HepG2 (cell line): ENCODE measurements at regions not wholly inside any gene's neighbourhood (a gene's known extent, or its start where the extent isn't known, plus 50 kb on each side); places are given as distances from the start of the nearest gene placed in this dataset.

Experiments used
- ATAC-seq: fragments of 200-7000 bp; cut with Tn5 transposase; 3 replicates; pipeline ENCODE4 v1.9.1; 2020; ENCODE audit warnings: mild to moderate bottlenecking, moderate library complexity
- BruUV-seq: library from RNA; stranded (reverse); fragments of 400-500 nt; replicated peaks from 2 replicates; lab custom pipeline; 2021; lab: Mats Ljungman, UMichigan
- CTCF ChIA-PET: fragments of 300-600 bp; formaldehyde crosslinking; extraction: SDS; loops from one replicate; lab custom pipeline; 2021; ENCODE audit warnings: low total read pairs, inconsistent platforms, low intra/inter-chr PET ratio; lab: Yijun Ruan, JAX
- POLR2A ChIA-PET: fragments of 350-600 bp; sonication (Branson Sonifier 250); formaldehyde crosslinking; loops from one replicate; lab custom pipeline; 2020; ENCODE audit warnings: antibody characterized with exemption, inconsistent platforms; lab: Yijun Ruan, JAX
- DNase-seq: peaks from one replicate; pipeline ENCODE4 v3.0.0-alpha.2; 2015; ENCODE audit warnings: low spot score
- FAIRE-seq: peaks from 3 replicates; lab custom pipeline; 2011; peaks lifted over from hg19 to GRCh38; lab: Jason Lieb, UNC
- H2AFZ ChIP-seq: one replicate; pipeline ENCODE4 v1.6.1; 2011; ENCODE audit warnings: low read length, inconsistent platforms
- H3K27ac ChIP-seq: fragments of 300-600 bp; 3 replicates; pipeline ENCODE4 v1.8.0; 2011; ENCODE audit warnings: mixed run types, mild to moderate bottlenecking, mixed read lengths, low read length, inconsistent platforms; ENCODE audit not compliant: insufficient read depth; ENCODE audit errors: extremely low read length
- H3K27me3 ChIP-seq, 2 experiments: fragments of 200-600 bp in 1 of 2; 2 replicates in 1 of 2; 3 replicates in 1 of 2; pipeline versions ENCODE4 v1.6.0 to v1.8.0; 2011; ENCODE audit warnings: low read length in 2 of 2, mild to moderate bottlenecking in 2 of 2, moderate library complexity in 2 of 2, inconsistent platforms in 1 of 2; ENCODE audit not compliant: insufficient read depth in 2 of 2, control insufficient read depth in 1 of 2
- H3K36me3 ChIP-seq, 2 experiments: fragments of 200-600 bp in 1 of 2; replicated peaks in 1 of 2; 2 replicates in 1 of 2; 3 replicates in 1 of 2; pipeline versions ENCODE4 v1.5.1 to v1.8.0; 2011; ENCODE audit warnings: low read length in 2 of 2, inconsistent platforms in 1 of 2; ENCODE audit not compliant: insufficient read depth in 2 of 2, control insufficient read depth in 1 of 2
- H3K4me1 ChIP-seq: 2 replicates; pipeline ENCODE4 v1.5.1; 2012; ENCODE audit warnings: low read length, inconsistent platforms; ENCODE audit not compliant: insufficient read depth
- H3K4me2 ChIP-seq: 2 replicates; pipeline ENCODE4 v1.6.0; 2011; ENCODE audit warnings: low read depth, low read length, inconsistent platforms
- H3K4me3 ChIP-seq, 3 experiments: fragments of 200-600 bp in 1 of 3; sonication (generic), shearing (Covaris generic) in 1 of 3; replicated peaks in 1 of 3; 2 replicates each; pipeline ENCODE4 v1.5.1; 2011 to 2016; ENCODE audit warnings: low read length in 3 of 3, inconsistent platforms in 2 of 3, low read depth in 2 of 3, mild to moderate bottlenecking in 2 of 3, control low read depth in 1 of 3, mixed read lengths in 1 of 3; ENCODE audit not compliant: insufficient read depth in 1 of 3
- H3K79me2 ChIP-seq: one replicate; pipeline ENCODE4 v1.6.1; 2011; ENCODE audit warnings: low read length, inconsistent platforms; ENCODE audit not compliant: insufficient read depth
- H3K9ac ChIP-seq: 2 replicates; pipeline ENCODE4 v1.6.0; 2011; ENCODE audit warnings: mild to moderate bottlenecking, low read depth, low read length, inconsistent platforms; ENCODE audit not compliant: insufficient read depth
- H3K9me3 ChIP-seq: 2 replicates; pipeline ENCODE4 v1.5.1; 2012; ENCODE audit warnings: mild to moderate bottlenecking, low read length
- H4K20me1 ChIP-seq: 2 replicates; pipeline ENCODE4 v1.6.0; 2011; ENCODE audit warnings: inconsistent platforms, mild to moderate bottlenecking, low read length, moderate library complexity; ENCODE audit not compliant: insufficient read depth
- AKAP8 ChIP-seq: sonication (generic); formaldehyde crosslinking; IDR thresholded peaks from 2 replicates; pipeline ENCODE4 v1.5.1; 2020; ENCODE audit warnings: mild to moderate bottlenecking, missing genetic modification reagents
- DNMT1 ChIP-seq: sonication (generic); formaldehyde crosslinking; IDR thresholded peaks from 2 replicates; pipeline ENCODE4 v1.5.1; 2020; ENCODE audit warnings: mild to moderate bottlenecking, missing genetic modification reagents
- HNF4G ChIP-seq, 2 experiments: sonication (generic) in 1 of 2; formaldehyde crosslinking in 1 of 2; IDR thresholded peaks; 2 replicates each; pipeline versions ENCODE4 v1.4.0 to v1.6.1; 2011 to 2020; ENCODE audit warnings: borderline replicate concordance in 2 of 2, low read depth in 2 of 2, mild to moderate bottlenecking in 2 of 2, low read length in 1 of 2, missing genetic modification reagents in 1 of 2, moderate library complexity in 1 of 2
- HOXA5 ChIP-seq: sonication (generic); formaldehyde crosslinking; IDR thresholded peaks from 2 replicates; pipeline ENCODE4 v1.4.0; 2020; ENCODE audit warnings: missing genetic modification reagents
- MAX ChIP-seq: IDR thresholded peaks from 2 replicates; pipeline ENCODE4 v1.6.1; 2012; ENCODE audit warnings: inconsistent platforms
- MIER2 ChIP-seq: IDR thresholded peaks from 2 replicates; pipeline ENCODE4 v1.6.1; 2016; ENCODE audit warnings: missing biosample characterization, missing genetic modification reagents
- PITX1 ChIP-seq: sonication (generic); formaldehyde crosslinking; IDR thresholded peaks from 2 replicates; pipeline ENCODE4 v1.5.1; 2020; ENCODE audit warnings: mild to moderate bottlenecking, missing genetic modification reagents
- POLR2G ChIP-seq: fragments of 200-400 bp; formaldehyde crosslinking; IDR thresholded peaks from 2 replicates; pipeline ENCODE4 v1.6.1; 2018; ENCODE audit warnings: mild to moderate bottlenecking, low read depth, low read length, moderate library complexity
- PREB ChIP-seq: sonication (generic); formaldehyde crosslinking; IDR thresholded peaks from 2 replicates; pipeline ENCODE4 v1.4.0; 2020; ENCODE audit warnings: missing genetic modification reagents
- RXRA ChIP-seq: sonication (generic); formaldehyde crosslinking; IDR thresholded peaks from 2 replicates; pipeline ENCODE4 v1.5.1; 2020; ENCODE audit warnings: missing genetic modification reagents
- TBP ChIP-seq: sonication (generic); formaldehyde crosslinking; IDR thresholded peaks from 2 replicates; pipeline ENCODE4 v1.5.0; 2020; ENCODE audit warnings: missing genetic modification reagents
- THYN1 ChIP-seq: sonication (generic); formaldehyde crosslinking; IDR thresholded peaks from 2 replicates; pipeline ENCODE4 v1.8.1; 2023; ENCODE audit warnings: low read depth, mild to moderate bottlenecking, moderate library complexity, missing genetic modification reagents, borderline replicate concordance
- TP53 ChIP-seq: sonication (generic); formaldehyde crosslinking; conservative IDR thresholded peaks from 2 replicates; pipeline ENCODE4 v1.4.0; 2020; ENCODE audit warnings: missing genetic modification reagents
- ZBTB42 ChIP-seq: sonication (generic); formaldehyde crosslinking; IDR thresholded peaks from 2 replicates; pipeline ENCODE4 v1.5.0; 2020; ENCODE audit warnings: mild to moderate bottlenecking, missing genetic modification reagents
- ZBTB46 ChIP-seq: sonication (generic); formaldehyde crosslinking; IDR thresholded peaks from 2 replicates; pipeline ENCODE4 v1.4.0; 2020; ENCODE audit warnings: mild to moderate bottlenecking, missing genetic modification reagents, borderline replicate concordance
- ZFP1 ChIP-seq: IDR thresholded peaks from 2 replicates; pipeline ENCODE4 v1.6.1; 2016
- ZNF138 ChIP-seq: sonication (generic); formaldehyde crosslinking; IDR thresholded peaks from 2 replicates; pipeline ENCODE4 v1.5.0; 2020; ENCODE audit warnings: mild to moderate bottlenecking, low read depth, missing genetic modification reagents
- ZNF451 ChIP-seq: sonication (generic); formaldehyde crosslinking; IDR thresholded peaks from 2 replicates; pipeline ENCODE4 v1.5.0; 2020; ENCODE audit warnings: mild to moderate bottlenecking, missing genetic modification reagents
- ZNF660 ChIP-seq: sonication (generic); formaldehyde crosslinking; IDR thresholded peaks from 2 replicates; pipeline ENCODE4 v1.5.1; 2020; ENCODE audit warnings: mild to moderate bottlenecking, low read depth, missing genetic modification reagents, borderline replicate concordance
- ZSCAN22 ChIP-seq: sonication (generic); formaldehyde crosslinking; IDR thresholded peaks from 2 replicates; pipeline ENCODE4 v1.4.0; 2020; ENCODE audit warnings: mild to moderate bottlenecking, missing genetic modification reagents
- WGBS: methylation state at CpG from one replicate; pipeline ENCODE4 v1.1.6; 2017; ENCODE audit warnings: low lambda C conversion rate; 5-methylcytosine and 5-hydroxymethylcytosine counted together
- in situ Hi-C: cut with HindIII; loops from 2 replicates; pipeline ENCODE4 v1.10.0; 2017; ENCODE audit warnings: low pct_unique_long_range_greater_than_20kb; ENCODE audit not compliant: extremely low pct_ligation_motif_present
- intact Hi-C: fragments of 100-400 bp; cut with micrococcal nuclease; formaldehyde crosslinking; loops from one replicate; pipeline ENCODE4 v1.10.0; 2022; ENCODE audit not compliant: unreplicated experiment

GRCh38 chr6:148235446-148235845 lies 107.2 kb upstream of the SASH1 start:
- no peak overlapping the region for H2AFZ ChIP-seq
- H3K9me3 ChIP-seq = no peaks in the 10 kb centered on the region
- H3K4me2 ChIP-seq = no peak overlapping the region
- H3K79me2 ChIP-seq = no peaks in the 10 kb centered on the region
- peaks cover 10% of the 10 kb centered on the region for H3K4me1 ChIP-seq
- in situ Hi-C loops (no loop called here), intact Hi-C loops (no loop called here)
- H3K9ac ChIP-seq = no peak overlapping the region
- ATAC-seq = no peak
- no peaks in the 10 kb centered on the region for H3K27me3 ChIP-seq
- no peak for DNase-seq
- no peak overlapping the region for H3K4me3 ChIP-seq
- WGBS = 45% methylated on average over 3 of the region's 3 CpGs
- no peak overlapping the region for H3K27ac ChIP-seq
- no peaks in the 10 kb centered on the region for H4K20me1 ChIP-seq
- no peaks in the 10 kb centered on the region for H3K36me3 ChIP-seq
- no TSS peak for BruUV-seq
- no peak for FAIRE-seq
- ChIA-PET POLR2A (no interaction called here), CTCF (no interaction called here)
- TF ChIP-seq POLR2G (no peak), TBP (CRISPR knock-in tag) (no peak), MAX (no peak), ZBTB42 (CRISPR knock-in tag) (no peak), PREB (no peak), THYN1 (CRISPR knock-in tag) (no peak), ZFP1 (no peak), AKAP8 (CRISPR knock-in tag) (no peak), DNMT1 (no peak)

GRCh38 chr6:148238713-148239112 lies 103.9 kb upstream of the SASH1 start:
- Histone ChIP-seq H3K79me2 (no peaks in the 10 kb centered on the region), H3K4me3 (no peak overlapping the region), H3K9ac (no peak overlapping the region), H2AFZ (no peak overlapping the region), H4K20me1 (no peaks in the 10 kb centered on the region), H3K27ac (no peak overlapping the region), H3K27me3 (no peaks in the 10 kb centered on the region), H3K4me1 (no peaks in the 10 kb centered on the region), H3K36me3 (no peaks in the 10 kb centered on the region), H3K4me2 (no peak overlapping the region), H3K9me3 (no peaks in the 10 kb centered on the region)
- POLR2A ChIA-PET = no interaction called here
- BruUV-seq = no TSS peak
- intact Hi-C loops = no loop called here
- DNase-seq = no peak
- CTCF ChIA-PET = no interaction called here
- no peak for FAIRE-seq
- WGBS = 43% methylated on average over 7 of the region's 7 CpGs
- in situ Hi-C loops = no loop called here
- ATAC-seq = no peak
- no peak for TF ChIP-seq ZNF660 (CRISPR knock-in tag)
- no peak for TF ChIP-seq ZSCAN22
- no peak for TF ChIP-seq RXRA (CRISPR knock-in tag)
- TF ChIP-seq MIER2 (CRISPR knock-in tag) = no peak
- TF ChIP-seq ZBTB46 (CRISPR knock-in tag) = no peak
- TF ChIP-seq HNF4G (IDR thresholded peaks at IDR 0.05; ENCODE audit: borderline replicate concordance, low read depth, low read length) = no peak
- no peak for TF ChIP-seq HNF4G (CRISPR knock-in tag; IDR thresholded peaks at IDR 0.05; ENCODE audit: borderline replicate concordance, low read depth)
- TF ChIP-seq PITX1 (CRISPR knock-in tag) = no peak
- TF ChIP-seq TP53 = no peak
- no peak for TF ChIP-seq ZNF451 (CRISPR knock-in tag)
- TF ChIP-seq HOXA5 = no peak
- TF ChIP-seq ZNF138 (CRISPR knock-in tag) = no peak
